ENCODE measurements at regions not wholly inside any gene's neighbourhood (a gene's known extent, or its start where the extent isn't known, plus 50 kb on each side); places are given as distances from the start of the nearest gene placed in this dataset.

DNA sequence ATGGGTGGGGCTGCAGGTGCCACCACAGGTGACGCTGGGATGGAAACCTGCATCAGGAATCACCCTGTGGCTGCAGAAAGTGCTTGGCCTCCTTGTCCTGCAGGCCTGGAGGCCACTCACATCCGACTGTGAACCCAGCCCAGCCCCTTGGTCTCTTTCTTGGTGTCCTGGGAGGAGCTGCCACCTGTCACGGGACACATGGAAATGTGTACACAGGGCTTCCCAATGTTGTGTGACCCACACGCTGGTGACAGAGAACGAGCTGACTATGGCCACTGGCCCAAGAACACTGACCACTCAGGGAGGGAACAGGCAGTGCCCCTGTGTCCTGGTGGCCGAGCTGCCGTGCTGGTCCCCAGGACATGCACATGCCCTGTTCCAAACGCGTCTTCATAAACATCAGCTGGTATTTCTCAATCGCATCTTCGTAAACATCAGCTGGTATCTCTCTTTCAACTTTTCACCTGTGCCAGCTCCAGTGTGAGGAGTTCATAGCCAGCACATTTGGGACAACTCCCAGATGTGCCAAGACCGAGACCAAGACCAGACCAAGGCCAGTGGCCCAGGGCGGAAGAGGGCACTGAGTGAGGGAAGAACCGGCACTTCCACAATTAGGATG lies 57.9 kb upstream of the INPP5A start:
- TF ChIP-seq, protein P1, sequence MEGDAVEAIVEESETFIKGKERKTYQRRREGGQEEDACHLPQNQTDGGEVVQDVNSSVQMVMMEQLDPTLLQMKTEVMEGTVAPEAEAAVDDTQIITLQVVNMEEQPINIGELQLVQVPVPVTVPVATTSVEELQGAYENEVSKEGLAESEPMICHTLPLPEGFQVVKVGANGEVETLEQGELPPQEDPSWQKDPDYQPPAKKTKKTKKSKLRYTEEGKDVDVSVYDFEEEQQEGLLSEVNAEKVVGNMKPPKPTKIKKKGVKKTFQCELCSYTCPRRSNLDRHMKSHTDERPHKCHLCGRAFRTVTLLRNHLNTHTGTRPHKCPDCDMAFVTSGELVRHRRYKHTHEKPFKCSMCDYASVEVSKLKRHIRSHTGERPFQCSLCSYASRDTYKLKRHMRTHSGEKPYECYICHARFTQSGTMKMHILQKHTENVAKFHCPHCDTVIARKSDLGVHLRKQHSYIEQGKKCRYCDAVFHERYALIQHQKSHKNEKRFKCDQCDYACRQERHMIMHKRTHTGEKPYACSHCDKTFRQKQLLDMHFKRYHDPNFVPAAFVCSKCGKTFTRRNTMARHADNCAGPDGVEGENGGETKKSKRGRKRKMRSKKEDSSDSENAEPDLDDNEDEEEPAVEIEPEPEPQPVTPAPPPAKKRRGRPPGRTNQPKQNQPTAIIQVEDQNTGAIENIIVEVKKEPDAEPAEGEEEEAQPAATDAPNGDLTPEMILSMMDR (IDR thresholded peaks at IDR 0.05): no peak
- TF ChIP-seq POLR2A (IDR thresholded peaks at IDR 0.05): no peak
